ENCODE measurements at regions not wholly inside any gene's neighbourhood (a gene's known extent, or its start where the extent isn't known, plus 50 kb on each side); places are given as distances from the start of the nearest gene placed in this dataset.

GRCh38 chr11:107176148-107177105, 158.2 kb upstream of the GUCY1A2 start:
- no peaks in the 10 kb centered on the region for H3K36me3 ChIP-seq
- DNase-seq = no peak
- intact Hi-C loops (cut with DNase I; ENCODE audit: low total_unique reads) = no loop called here

GRCh38 chr11:107174856-107175255, 156.6 kb upstream of the GUCY1A2 start:
- H3K27me3 ChIP-seq = no peaks in the 10 kb centered on the region
- WGBS, 5 donors = 82 to 87% (median 84%) methylated on average over 5 of the region's 5 CpGs
- intact Hi-C loops (cut with DNase I; ENCODE audit: low total_unique reads) = no loop called here
- H3K9me3 ChIP-seq = peaks cover 0 to 14% (median 0%) of the 10 kb centered on the region in 4 donors
- no peak overlapping the region for H3K27ac ChIP-seq
- no peak for DNase-seq
- H3K4me3 ChIP-seq = no peak overlapping the region
- no peaks in the 10 kb centered on the region for H3K36me3 ChIP-seq
- no peaks in the 10 kb centered on the region for H3K4me1 ChIP-seq
- TF ChIP-seq POLR2A (IDR thresholded peaks at IDR 0.05) = no peak
- no peak for TF ChIP-seq EP300 (IDR thresholded peaks at IDR 0.05)
- TF ChIP-seq POLR2AphosphoS5 (IDR thresholded peaks at IDR 0.05) = no peak
- TF ChIP-seq CTCF (IDR thresholded peaks at IDR 0.05) = no peak

More at GRCh38 chr11:107176148-107177105, 158.2 kb upstream of the GUCY1A2 start:
- Histone ChIP-seq H3K4me3 (no peak overlapping the region), H3K9me3 (peaks cover 0 to 14% (median 0%) of the 10 kb centered on the region in 4 donors), H3K27ac (no peak overlapping the region), H3K4me1 (no peaks in the 10 kb centered on the region), H3K27me3 (no peaks in the 10 kb centered on the region)
- TF ChIP-seq POLR2AphosphoS5 (IDR thresholded peaks at IDR 0.05) = no peak
- no peak for TF ChIP-seq EP300 (IDR thresholded peaks at IDR 0.05)
- TF ChIP-seq POLR2A (IDR thresholded peaks at IDR 0.05) = no peak
- TF ChIP-seq CTCF (IDR thresholded peaks at IDR 0.05) = no peak
- WGBS, 5 donors = 91 to 95% (median 94%) methylated on average over 37 of the region's 37 CpGs

GRCh38 chr11:107172996-107173395, 154.7 kb upstream of the GUCY1A2 start:
- H3K36me3 ChIP-seq = no peaks in the 10 kb centered on the region
- 51 to 70% (median 56%) methylated on average over 2 of the region's 2 CpGs for WGBS, 5 donors
- intact Hi-C loops (cut with DNase I; ENCODE audit: low total_unique reads) = no loop called here
- no peak for DNase-seq
- H3K27me3 ChIP-seq = no peaks in the 10 kb centered on the region
- TF ChIP-seq CTCF (IDR thresholded peaks at IDR 0.05) (no peak), EP300 (IDR thresholded peaks at IDR 0.05) (no peak), POLR2A (IDR thresholded peaks at IDR 0.05) (no peak), POLR2AphosphoS5 (IDR thresholded peaks at IDR 0.05) (no peak)
- H3K27ac ChIP-seq = no peak overlapping the region
- peaks cover 0 to 22% (median 0%) of the 10 kb centered on the region in 4 donors for H3K9me3 ChIP-seq
- no peak overlapping the region for H3K4me3 ChIP-seq
- no peaks in the 10 kb centered on the region for H3K4me1 ChIP-seq

GRCh38 chr11:107157809-107158187, 139.5 kb upstream of the GUCY1A2 start:
- Histone ChIP-seq H3K4me1 (no peaks in the 10 kb centered on the region), H3K36me3 (no peaks in the 10 kb centered on the region), H3K27me3 (no peaks in the 10 kb centered on the region), H3K4me3 (no peak overlapping the region), H3K27ac (no peak overlapping the region), H3K9me3 (no peaks in the 10 kb centered on the region)
- TF ChIP-seq CTCF (IDR thresholded peaks at IDR 0.05) = no peak
- TF ChIP-seq EP300 (IDR thresholded peaks at IDR 0.05) = no peak
- no peak for TF ChIP-seq POLR2AphosphoS5 (IDR thresholded peaks at IDR 0.05)
- no peak for TF ChIP-seq POLR2A (IDR thresholded peaks at IDR 0.05)
- DNase-seq = no peak
- WGBS, 5 donors = 0 to 54% (median 0%) methylated on average over 1 of the region's 1 CpG
- intact Hi-C loops (cut with DNase I; ENCODE audit: low total_unique reads) = no loop called here

All from stomach (tissue), 8 donors.